HG03135 (cell line): ENCODE measurements at regions not wholly inside any gene's neighbourhood (a gene's known extent, or its start where the extent isn't known, plus 50 kb on each side); places are given as distances from the start of the nearest gene placed in this dataset.

Experiments
- ATAC-seq: cut with Tn5 transposase; IDR thresholded peaks from one replicate; pipeline ENCODE4 v1.9.1; 2021; ENCODE audit warnings: mild to moderate bottlenecking, moderate library complexity; ENCODE audit not compliant: unreplicated experiment

DNA sequence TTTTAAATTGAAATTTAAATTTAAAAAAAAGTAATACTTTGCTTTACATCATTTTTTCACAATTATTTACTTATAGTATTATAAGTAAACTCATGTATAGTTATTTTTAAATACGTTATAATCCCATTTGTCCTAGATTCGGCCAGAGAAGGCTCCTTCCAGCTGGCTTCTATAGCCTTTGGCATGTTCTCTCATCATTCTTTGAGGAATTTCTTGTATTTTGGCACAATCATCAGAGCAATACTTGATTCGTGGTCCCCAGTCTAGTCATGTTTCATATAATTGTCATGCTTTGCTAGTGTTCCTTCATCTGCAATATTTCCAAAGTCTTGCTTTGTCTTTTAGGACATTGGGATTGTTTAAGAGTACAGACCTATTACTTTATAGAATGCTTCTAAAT lies 1037.9 kb upstream of the AGA start:
- ATAC-seq: no peak

DNA sequence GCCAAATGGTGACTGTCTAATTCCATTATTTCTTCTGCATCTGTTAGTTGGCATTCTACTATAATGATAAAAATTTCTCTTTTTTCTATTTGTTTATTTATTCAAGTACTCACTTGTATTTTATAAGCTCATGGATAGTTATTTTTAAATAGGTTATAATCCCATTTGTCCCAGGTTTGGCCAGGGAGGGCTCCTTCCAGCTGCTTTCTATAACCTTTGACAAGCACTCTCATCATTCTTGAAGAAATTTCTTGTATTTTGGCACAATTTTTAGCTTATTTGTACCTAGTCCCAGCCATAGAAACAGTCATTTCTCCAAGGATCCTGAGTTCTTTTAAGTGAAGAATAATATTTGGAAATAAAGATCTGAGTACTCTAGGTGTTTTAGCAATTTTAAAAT lies 1038.6 kb upstream of the AGA start:
- no peak for ATAC-seq

DNA sequence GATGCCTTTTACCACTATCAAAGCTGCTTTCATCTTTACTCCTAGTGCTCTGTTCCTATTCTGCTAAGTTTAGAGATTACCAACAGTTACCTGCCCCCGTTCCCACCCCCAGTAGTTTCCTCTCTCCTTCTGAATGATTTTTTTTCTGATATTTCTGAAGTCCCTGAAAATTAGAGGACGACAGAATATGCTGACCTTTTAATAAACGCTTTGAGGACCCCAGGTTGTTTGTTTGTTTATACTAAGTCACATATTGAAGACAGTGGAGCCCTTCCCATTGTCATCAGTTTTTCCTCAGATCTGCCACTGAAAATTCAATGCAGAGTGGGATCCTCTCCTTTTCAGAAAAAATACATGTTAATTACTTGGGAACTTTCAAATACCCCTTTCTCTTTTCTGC lies 1039.3 kb upstream of the AGA start:
- ATAC-seq: no peak

DNA sequence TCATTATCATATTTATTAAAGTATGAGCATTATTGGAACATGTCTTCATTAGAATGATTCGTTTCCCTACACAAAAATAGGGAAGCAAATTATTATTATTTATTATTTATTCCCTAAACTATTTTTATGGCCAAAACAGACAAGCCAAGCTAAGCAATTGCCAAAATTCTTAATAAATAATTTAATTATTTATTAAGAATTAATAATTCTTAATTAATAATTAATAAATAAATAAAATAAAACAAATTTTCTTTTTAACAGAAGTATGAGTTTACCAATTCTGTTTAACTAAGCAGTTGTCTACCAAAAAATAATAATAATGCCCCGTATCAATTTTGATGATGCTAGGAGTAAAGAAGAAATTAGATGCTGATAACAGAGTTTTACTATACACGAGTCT lies 1080.8 kb upstream of the AGA start:
- no peak for ATAC-seq

DNA sequence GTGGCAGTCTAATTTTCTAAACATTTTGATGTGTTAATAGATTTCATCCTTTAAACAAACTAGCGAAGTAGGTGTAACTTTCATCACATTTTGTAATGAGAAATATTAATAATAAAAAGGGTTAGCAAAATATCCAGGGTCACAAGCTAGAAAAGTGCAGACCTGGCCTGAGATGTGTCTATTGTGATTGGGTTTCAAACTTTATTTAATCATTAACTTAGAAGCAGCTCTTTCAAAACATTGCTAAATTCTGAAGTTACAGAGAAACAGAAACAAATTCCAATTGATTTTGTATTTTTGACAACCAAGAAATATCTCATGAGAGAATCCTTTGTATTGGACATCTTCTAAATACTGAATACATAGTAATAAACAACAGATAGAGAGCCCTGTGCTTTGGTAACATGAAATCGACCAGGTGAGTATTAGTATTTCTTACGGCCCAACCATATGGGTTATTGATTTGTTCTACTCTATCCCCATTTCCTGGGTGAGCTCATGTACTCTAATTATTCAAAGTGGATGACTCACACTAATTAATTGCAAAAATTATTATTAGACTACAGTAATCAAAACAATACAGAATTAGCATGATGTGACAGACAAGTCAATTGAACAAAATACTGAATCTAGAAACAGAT lies 1093.8 kb upstream of the AGA start:
- ATAC-seq: no peak

DNA sequence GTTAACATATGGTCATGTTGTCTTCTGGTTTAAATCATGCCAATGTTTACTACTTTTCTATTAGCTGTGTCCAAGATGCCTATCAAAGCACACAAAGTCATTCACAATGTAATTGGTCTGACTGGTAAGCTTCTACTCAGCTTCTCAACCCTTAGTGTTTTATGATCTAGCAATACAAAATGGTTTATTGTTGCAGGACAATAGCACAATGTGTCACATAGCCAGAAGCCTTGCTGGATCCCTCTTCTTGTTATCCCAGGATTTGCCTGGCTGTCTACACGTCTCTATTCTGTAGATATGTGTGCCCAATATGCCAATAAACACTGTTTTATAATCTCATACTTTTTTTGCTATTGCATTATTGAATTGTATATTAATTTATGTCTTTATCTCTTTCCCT lies 1111.0 kb upstream of the AGA start:
- ATAC-seq: no peak

DNA sequence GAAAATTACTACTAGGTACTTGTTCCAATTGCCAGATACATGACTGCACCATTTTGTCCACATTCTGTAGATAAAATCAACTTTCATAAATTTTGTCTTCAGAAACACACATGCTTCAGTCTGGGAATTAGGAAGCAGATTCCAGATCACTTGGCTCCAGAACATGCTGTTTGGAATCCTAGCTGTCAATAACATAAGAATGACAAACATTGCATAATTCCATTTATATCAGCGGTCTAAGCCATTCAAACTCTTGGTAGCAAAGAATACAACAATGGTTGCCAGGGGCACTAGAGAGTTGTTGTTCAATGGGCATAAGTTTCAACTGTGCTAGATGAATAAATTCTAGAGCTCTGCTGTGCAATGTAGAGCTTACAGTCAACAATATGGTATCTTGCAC lies 1112.1 kb upstream of the AGA start:
- ATAC-seq: no peak

DNA sequence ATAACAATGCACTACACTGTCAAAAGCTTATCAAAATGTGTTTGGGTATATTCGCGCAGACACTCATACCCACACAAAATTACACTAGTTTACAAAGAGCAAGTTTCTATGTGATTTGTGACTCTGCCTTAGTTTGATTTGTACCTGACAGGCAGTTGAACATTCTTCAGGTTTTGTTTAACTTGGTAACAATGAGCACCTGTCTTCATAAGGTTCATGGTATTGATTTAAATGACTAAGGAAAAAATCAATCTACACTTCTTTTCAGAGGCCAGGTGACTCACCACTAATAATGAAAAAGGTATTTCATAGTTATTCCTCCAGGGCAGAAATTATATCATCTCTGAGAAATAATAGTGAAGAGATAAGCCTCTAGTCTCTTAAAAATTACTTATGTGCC lies 1114.6 kb upstream of the AGA start:
- ATAC-seq: no peak

DNA sequence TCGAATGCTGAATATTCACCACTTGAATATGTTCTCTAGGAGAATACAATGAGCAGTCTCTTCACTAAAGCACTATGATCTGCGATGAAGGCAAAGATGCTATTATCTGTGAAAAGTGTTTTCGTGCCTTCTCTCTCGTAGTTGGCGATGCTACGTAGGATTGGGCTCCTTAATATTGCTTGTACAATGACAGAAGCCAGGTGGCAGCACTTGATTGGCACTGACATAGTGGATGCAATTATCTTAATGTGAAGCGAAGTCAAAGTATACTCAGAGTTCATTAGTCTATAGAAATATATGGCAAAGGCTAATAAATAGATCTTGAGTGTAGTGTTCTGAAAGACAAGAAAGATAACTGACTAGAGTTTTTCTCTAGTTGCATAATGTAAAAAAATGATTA lies 1135.7 kb upstream of the AGA start:
- ATAC-seq: no peak

DNA sequence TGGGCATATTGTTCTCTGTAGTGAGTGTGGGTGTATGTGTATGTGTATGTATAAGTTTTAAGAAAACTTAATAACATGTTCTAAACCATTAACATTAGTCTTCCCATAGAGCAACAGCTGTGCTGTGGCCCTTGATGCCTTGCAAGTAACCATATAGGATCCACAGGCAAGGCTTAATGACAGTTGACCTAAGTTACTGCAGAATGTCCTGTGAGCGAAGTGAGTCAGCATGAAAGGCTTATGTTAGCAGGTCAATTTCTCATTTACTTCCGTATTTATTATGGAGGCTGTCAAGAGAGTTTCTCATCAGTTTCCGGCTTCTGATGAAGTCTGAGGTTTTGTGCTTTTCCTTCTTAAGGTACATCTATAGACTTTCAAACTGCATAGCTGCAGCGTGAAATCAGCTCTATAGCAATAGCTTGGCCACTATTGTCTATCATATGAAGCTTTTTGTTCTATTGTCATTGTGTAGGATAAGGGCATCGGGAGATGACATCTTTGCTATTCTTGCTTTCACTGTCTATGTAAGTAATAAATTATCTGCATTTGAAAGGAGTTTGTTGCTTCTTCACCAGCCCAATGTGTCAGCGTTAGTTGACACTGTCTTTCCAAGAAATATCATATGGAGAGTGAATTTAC lies 1153.4 kb upstream of the AGA start:
- no peak for ATAC-seq

DNA sequence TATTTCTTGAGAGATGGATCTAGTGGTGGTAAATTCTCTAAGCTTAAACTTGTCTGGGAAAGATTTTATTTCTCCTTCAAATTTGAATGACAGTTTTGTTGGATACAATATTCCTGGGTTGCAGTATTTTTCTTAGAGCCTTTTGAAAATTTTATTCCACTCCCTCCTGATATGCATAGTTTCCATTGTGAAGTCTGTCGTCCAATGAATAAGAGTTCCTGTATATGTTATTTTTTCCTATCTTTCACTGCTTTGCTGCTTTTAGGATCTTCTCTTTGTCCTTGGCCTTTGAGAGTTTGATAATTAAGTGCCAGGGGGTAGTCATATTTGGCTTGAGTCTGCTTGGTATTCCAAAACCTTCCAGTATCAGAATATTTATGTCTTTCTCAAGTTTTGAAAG lies 1156.4 kb upstream of the AGA start:
- ATAC-seq: no peak

DNA sequence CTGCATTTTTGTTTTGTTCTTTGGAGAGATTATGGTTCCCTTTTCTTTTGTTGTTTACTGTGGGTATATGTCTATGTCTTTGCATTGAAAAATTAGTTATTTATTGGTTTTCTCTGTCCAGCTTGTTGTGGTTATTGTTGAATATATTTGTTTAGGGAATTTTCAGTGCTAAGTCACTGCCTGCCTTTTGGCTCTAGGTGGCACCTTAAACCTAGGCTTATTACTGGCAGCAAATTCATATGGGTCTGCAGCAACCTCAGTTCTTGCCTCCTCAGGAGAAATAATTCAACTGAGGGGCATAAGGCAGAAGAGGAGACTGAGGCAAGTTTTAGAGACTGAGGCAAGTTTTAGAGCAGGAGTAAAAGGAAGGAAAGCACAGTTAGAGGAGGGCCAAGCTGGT lies 1157.3 kb upstream of the AGA start:
- ATAC-seq: no peak

DNA sequence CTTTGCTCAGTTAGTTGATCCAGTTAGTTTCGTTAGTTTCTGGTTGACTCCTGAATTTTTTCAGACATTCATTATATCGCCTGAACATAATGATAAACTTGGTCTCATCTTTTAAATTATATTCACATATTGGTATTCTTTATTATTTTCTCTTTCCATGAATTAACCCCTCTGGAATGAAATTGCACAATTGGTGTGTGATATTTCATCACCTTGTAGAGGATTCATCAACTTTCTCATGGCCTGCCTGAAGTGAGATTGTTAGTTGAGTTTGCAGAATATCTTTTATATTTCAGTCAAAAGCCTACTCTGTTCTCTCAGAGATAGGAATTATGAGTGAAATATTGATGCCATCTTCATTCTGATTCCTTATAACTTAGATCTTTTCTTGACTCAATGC lies 1160.6 kb upstream of the AGA start:
- no peak for ATAC-seq

DNA sequence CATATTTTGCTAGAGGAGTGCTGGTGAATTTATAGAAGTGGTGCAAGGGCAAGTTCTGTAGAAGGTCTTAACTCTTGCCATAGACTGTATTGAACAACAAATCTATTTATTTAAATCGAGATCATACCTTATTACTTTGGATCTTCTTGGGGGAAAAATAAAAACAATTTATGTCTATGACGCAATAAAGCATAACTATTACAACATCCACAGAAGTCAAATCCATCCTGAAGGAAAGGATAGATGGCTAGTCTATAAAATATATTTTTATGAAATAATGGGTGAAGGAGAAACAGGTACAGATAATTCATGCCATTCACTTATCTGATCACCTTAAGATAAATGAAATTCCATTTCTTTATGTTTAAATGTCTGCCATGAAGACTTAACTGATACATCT lies 1168.8 kb upstream of the AGA start:
- no peak for ATAC-seq

DNA sequence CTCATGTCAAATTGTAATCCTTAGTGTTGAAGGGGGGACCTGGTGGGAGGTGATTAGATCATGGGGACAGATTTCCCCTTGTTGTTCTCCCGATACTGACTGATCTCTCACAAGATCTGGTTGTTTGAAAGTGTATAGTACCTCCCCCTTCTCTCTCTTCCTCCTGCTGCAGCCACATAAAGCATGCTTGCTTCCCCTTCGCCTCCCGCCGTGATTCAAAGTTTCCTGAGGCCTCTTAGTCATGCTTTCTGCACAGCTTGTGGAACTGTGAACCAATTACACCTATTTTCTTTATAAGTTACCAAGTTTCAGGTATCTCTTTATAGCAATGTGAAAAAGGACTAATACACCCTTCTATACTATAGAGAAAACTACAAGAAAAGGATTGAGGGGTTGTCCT lies 1170.5 kb upstream of the AGA start:
- no peak for ATAC-seq

DNA sequence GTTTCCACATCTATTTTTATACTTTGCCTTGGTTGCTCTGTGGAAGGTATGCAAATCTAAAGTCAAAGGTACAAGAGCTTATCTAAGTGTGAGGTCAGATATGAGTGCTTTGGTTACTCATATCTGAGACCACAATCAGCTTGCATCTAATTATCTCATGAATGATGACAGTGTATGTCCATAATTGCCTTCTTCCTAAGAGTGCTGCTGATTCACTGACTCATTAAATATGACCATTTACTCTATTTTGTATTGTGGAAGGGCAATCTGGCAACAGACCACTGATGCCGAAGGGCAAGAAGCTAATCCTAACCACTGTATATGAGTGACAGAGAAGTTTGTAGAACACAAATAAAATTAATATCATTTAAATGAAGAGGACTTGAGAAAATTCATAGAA lies 1190.2 kb upstream of the AGA start:
- ATAC-seq: no peak

DNA sequence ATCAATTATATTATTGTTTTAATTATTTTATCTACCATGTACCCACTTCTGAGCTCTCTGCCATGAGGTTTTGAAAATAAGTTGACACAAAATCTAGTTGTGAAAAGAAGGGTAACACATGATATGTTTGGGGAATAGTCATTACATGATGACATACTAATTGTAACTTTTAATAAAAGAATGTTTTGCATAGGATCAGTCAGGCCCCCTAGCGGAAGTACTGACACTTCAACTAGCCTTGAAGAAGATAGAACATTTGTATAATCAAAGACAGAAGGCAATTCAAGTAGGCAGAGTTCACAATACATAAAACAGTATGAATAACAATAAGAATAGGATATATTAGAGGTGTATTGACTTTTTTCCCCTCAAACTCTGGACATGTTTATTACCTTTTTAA lies 1191.0 kb upstream of the AGA start:
- no peak for ATAC-seq

DNA sequence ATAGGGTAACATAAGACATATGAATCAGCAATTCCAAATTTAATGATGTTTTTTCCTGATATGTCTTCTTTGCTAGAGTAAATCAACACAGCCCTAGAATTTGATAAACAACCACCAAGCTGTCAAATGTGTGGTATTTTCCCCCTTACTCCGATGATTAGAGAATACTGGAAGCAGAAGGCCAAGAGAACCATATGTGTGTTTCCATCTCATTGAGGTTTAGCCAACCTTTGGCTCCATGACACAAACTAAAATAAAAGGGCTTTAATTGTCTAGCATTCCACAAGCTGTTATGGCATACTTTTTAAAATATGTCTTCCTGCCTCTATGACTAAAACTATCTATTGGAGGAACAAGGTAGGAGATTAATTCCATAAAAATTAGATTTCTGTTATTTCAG lies 1222.4 kb upstream of the AGA start:
- ATAC-seq: no peak

DNA sequence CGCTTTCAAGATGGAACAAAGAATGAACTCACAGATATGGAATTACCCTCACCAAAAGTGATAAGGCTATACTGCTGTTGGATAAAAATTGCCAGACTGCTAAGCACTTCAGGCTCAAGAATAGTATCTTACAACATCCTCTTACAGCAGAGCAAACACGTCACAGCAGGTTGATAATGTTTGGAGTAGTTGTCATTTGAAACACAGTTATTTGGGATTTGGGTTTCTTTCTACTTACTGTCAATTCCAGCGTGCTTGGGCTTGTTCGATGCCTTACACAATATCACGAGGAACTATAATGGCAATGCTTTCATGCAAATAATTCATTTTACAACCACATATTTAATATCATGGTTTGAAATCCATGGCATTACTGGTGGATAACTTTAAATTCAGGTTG lies 1223.7 kb upstream of the AGA start:
- ATAC-seq: no peak

DNA sequence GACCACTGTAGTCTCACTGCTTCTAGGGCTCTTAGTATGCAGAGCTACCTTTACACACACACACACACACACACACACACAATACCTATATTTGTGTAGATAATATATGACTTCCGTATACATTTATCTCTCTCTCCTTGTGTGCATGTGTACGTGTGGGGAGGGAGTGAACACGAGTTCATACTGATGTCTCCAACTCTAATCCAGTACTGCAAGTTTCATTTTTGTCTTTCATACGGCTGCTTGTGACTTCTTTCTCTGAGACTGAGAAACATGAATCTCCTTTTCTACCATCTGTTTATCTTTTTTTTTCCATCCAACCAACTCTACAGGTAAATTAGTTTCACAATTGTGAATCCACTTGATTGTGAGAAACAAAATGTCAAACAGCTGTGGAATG lies 1229.5 kb upstream of the AGA start:
- no peak for ATAC-seq

DNA sequence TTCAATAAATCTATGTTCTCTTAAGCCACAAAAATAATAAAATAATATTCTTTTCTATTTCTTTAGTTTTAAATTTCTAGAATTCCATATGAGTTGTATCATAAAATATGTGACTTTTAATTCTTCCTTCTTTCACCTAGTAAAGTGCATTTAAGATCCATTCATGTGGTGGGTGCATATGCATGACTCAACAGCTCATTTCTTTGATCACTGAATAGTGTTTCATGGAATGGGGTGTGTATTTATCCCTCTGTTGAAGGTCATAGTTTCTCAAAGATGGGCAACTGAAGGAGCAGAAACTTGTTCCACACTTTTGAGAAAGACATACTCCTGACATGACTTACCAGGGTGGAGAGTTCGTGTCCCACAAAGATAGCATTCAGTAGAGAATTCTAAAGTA lies 1230.3 kb upstream of the AGA start:
- no peak for ATAC-seq

DNA sequence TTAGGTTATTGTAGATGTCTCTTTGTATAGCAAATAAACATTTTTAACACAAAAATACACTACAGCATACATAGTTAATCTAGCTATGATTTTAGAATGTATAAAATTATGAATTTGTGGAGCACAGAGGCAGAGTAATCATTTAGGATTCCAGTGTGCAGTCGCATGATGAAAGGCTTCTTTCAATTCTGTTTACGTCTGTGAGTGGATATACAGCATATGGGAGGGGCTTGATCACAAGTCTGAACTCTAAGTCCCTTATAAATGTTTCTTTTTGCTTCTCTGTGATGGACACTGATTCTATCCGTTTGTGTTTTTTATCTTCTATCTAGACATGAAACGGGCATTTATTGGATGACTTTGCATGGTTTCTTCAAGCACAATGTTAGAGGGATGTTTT lies 1239.6 kb upstream of the AGA start:
- no peak for ATAC-seq

DNA sequence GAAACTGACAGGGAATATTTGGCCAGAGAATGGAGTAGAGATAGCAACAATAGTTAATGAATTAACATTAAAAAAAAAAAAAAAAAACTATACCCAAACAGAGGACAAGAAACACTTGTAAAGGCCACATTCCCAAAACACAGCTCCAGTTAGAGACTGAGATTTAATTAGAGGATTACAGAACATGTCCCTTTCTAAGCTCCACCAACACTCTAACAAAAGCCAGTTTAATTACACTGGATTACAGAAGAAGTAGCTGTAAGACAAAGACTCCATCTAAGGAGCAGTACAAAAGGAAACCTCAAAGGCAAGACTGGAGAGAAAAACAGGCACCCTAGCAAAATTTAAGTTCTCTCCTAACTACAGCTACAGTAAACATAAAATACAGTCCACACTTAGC lies 1247.7 kb upstream of the AGA start:
- ATAC-seq: no peak
